PC-9 (cell line): ENCODE measurements at regions not wholly inside any gene's neighbourhood (a gene's known extent, or its start where the extent isn't known, plus 50 kb on each side); places are given as distances from the start of the nearest gene placed in this dataset.

Experiments used
- BruUV-seq: library from RNA; stranded (reverse); fragments of 400-500 nt; replicated peaks from 2 replicates; lab custom pipeline; 2021; lab: Mats Ljungman, UMichigan
- CTCF ChIA-PET: fragments of 300-600 bp; sonication (Branson Sonifier 250); formaldehyde crosslinking; loops from one replicate; lab custom pipeline; 2022; ENCODE audit warnings: antibody characterized with exemption; lab: Charles Lee
- POLR2A ChIA-PET: fragments of 300-600 bp; sonication (Branson Sonifier 250); formaldehyde crosslinking; loops from one replicate; lab custom pipeline; 2022; ENCODE audit warnings: antibody characterized with exemption; ENCODE audit not compliant: unreplicated experiment; lab: Charles Lee
- DNase-seq, 2 experiments: peaks; one replicate each; pipeline versions ENCODE4 v3.0.0 to v3.0.0-alpha.2; 2015 to 2022; ENCODE audit warnings: mixed read lengths in 1 of 2
- H2AFZ ChIP-seq: fragments of 200-600 bp; sonication (generic); 2 replicates; pipeline ENCODE4 v1.8.1; 2017; ENCODE audit warnings: antibody characterized with exemption
- H3F3A ChIP-seq: fragments of 200-600 bp; sonication (generic); 2 replicates; pipeline ENCODE4 v1.8.1; 2017; ENCODE audit warnings: antibody characterized with exemption, mild to moderate bottlenecking, low read depth; ENCODE audit not compliant: insufficient read depth
- H3K27ac ChIP-seq: fragments of 200-600 bp; sonication (generic); 2 replicates; pipeline ENCODE4 v1.6.1; 2016; ENCODE audit warnings: mixed run types
- H3K27me3 ChIP-seq: fragments of 200-600 bp; sonication (generic); 2 replicates; pipeline ENCODE4 v1.6.1; 2016; ENCODE audit warnings: low read depth, mixed run types; ENCODE audit not compliant: insufficient read depth
- H3K36me3 ChIP-seq: fragments of 200-600 bp; sonication (generic); 2 replicates; pipeline ENCODE4 v1.6.1; 2016; ENCODE audit warnings: low read depth, mixed run types
- H3K4me1 ChIP-seq: fragments of 200-600 bp; sonication (generic); replicated peaks from 2 replicates; pipeline ENCODE4 v1.6.1; 2016; ENCODE audit warnings: mixed run types; ENCODE audit not compliant: insufficient read depth
- H3K4me2 ChIP-seq: fragments of 200-600 bp; sonication (generic); 2 replicates; pipeline ENCODE4 v1.6.1; 2017; ENCODE audit warnings: mixed run types
- H3K4me3 ChIP-seq: fragments of 200-600 bp; sonication (generic); 2 replicates; pipeline ENCODE4 v1.6.1; 2016; ENCODE audit warnings: mixed run types
- H3K79me2 ChIP-seq: fragments of 200-600 bp; sonication (generic); 2 replicates; pipeline ENCODE4 v1.6.1; 2017; ENCODE audit warnings: low read depth, mixed run types
- H3K9me2 ChIP-seq: fragments of 200-600 bp; sonication (generic); 2 replicates; pipeline ENCODE4 v1.8.1; 2017; ENCODE audit warnings: mild to moderate bottlenecking; ENCODE audit not compliant: insufficient read depth
- H3K9me3 ChIP-seq: fragments of 200-600 bp; sonication (generic); 2 replicates; pipeline ENCODE4 v1.8.1; 2016; ENCODE audit warnings: low read depth; ENCODE audit not compliant: insufficient read depth
- H4K20me1 ChIP-seq: fragments of 200-600 bp; sonication (generic); 2 replicates; pipeline ENCODE4 v1.8.1; 2017; ENCODE audit not compliant: insufficient read depth
- CTCF ChIP-seq: fragments of 200-600 bp; sonication (generic); conservative IDR thresholded peaks from 2 replicates; pipeline ENCODE4 v1.6.1; 2017; ENCODE audit warnings: mixed run types, antibody characterized with exemption, mild to moderate bottlenecking, moderate library complexity
- EZH2 ChIP-seq: fragments of 200-600 bp; sonication (generic); IDR thresholded peaks from 2 replicates; pipeline ENCODE4 v1.8.0; 2017; ENCODE audit warnings: antibody characterized with exemption, low read depth
- intact Hi-C: fragments of 100-400 bp; cut with micrococcal nuclease; formaldehyde crosslinking; loops from one replicate; pipeline ENCODE4 v1.10.0; 2022; ENCODE audit not compliant: unreplicated experiment

GRCh38 chr5:88377705-88378656 is 109.3 kb upstream of the TMEM161B start:
- Histone ChIP-seq H3F3A (no peaks in the 10 kb centered on the region), H3K4me3 (no peak overlapping the region), H3K9me3 (no peaks in the 10 kb centered on the region), H3K27ac (no peak overlapping the region), H3K79me2 (no peaks in the 10 kb centered on the region), H3K4me1 (no peaks in the 10 kb centered on the region), H2AFZ (no peak overlapping the region), H3K4me2 (no peak overlapping the region), H3K36me3 (no peaks in the 10 kb centered on the region), H3K27me3 (no peaks in the 10 kb centered on the region), H4K20me1 (no peaks in the 10 kb centered on the region), H3K9me2 (no peaks in the 10 kb centered on the region)
- TF ChIP-seq EZH2 (no peak), CTCF (no peak)
- CTCF ChIA-PET = no interaction called here
- BruUV-seq = no TSS peak
- DNase-seq = no peak
- intact Hi-C loops = no loop called here
- POLR2A ChIA-PET = no interaction called here

GRCh38 chr5:88377240-88377639 is 108.6 kb upstream of the TMEM161B start:
- no peaks in the 10 kb centered on the region for H3K9me2 ChIP-seq
- H3K79me2 ChIP-seq = no peaks in the 10 kb centered on the region
- H3K4me3 ChIP-seq = no peak overlapping the region
- H3K27ac ChIP-seq = no peak overlapping the region
- CTCF ChIA-PET = no interaction called here
- DNase-seq = no peak
- no peaks in the 10 kb centered on the region for H3K27me3 ChIP-seq
- H3K36me3 ChIP-seq = no peaks in the 10 kb centered on the region
- no peak overlapping the region for H2AFZ ChIP-seq
- no peak overlapping the region for H3K4me2 ChIP-seq
- TF ChIP-seq CTCF (no peak), EZH2 (no peak)
- POLR2A ChIA-PET = no interaction called here
- H4K20me1 ChIP-seq = no peaks in the 10 kb centered on the region
- no peaks in the 10 kb centered on the region for H3F3A ChIP-seq
- intact Hi-C loops = no loop called here
- H3K4me1 ChIP-seq = no peaks in the 10 kb centered on the region
- no TSS peak for BruUV-seq
- no peaks in the 10 kb centered on the region for H3K9me3 ChIP-seq

GRCh38 chr5:88376728-88377127 is 108.1 kb upstream of the TMEM161B start:
- intact Hi-C loops = no loop called here
- ChIA-PET CTCF (no interaction called here), POLR2A (no interaction called here)
- no peaks in the 10 kb centered on the region for H3K79me2 ChIP-seq
- no peaks in the 10 kb centered on the region for H3K36me3 ChIP-seq
- no peak overlapping the region for H3K4me3 ChIP-seq
- no peaks in the 10 kb centered on the region for H3K9me2 ChIP-seq
- no peaks in the 10 kb centered on the region for H3F3A ChIP-seq
- no peak for DNase-seq
- no peak overlapping the region for H3K27ac ChIP-seq
- H3K4me2 ChIP-seq = no peak overlapping the region
- H2AFZ ChIP-seq = no peak overlapping the region
- H4K20me1 ChIP-seq = no peaks in the 10 kb centered on the region
- no peaks in the 10 kb centered on the region for H3K9me3 ChIP-seq
- no TSS peak for BruUV-seq
- no peaks in the 10 kb centered on the region for H3K27me3 ChIP-seq
- H3K4me1 ChIP-seq = no peaks in the 10 kb centered on the region
- no peak for TF ChIP-seq EZH2
- TF ChIP-seq CTCF = no peak
